NB4 (cell line): ENCODE measurements at regions not wholly inside any gene's neighbourhood (a gene's known extent, or its start where the extent isn't known, plus 50 kb on each side); places are given as distances from the start of the nearest gene placed in this dataset.

Experiments used
- DNase-seq: peaks from one replicate; pipeline ENCODE4 v3.0.0; 2010; ENCODE audit warnings: low read depth
- H3K4me3 ChIP-seq: one replicate; pipeline ENCODE4 v1.5.1; 2011; ENCODE audit warnings: mild to moderate bottlenecking, low read depth, low read length, moderate library complexity
- MYC ChIP-seq: IDR thresholded peaks from 2 replicates; pipeline ENCODE4 v1.6.1; 2011; ENCODE audit warnings: low read depth, low read length
- POLR2A ChIP-seq: IDR thresholded peaks from 2 replicates; pipeline ENCODE4 v1.6.1; 2011; ENCODE audit warnings: mild to moderate bottlenecking; ENCODE audit not compliant: insufficient read length; ENCODE audit errors: extremely low read depth
- TF ChIP-seq, protein P1 (sequence below): IDR thresholded peaks from one replicate; pipeline ENCODE4 v1.5.1; 2012; ENCODE audit warnings: low read depth, low read length
- TF ChIP-seq, protein P2 (sequence below): IDR thresholded peaks from 2 replicates; pipeline ENCODE4 v1.6.1; 2011; ENCODE audit warnings: low read depth, low read length

DNA sequence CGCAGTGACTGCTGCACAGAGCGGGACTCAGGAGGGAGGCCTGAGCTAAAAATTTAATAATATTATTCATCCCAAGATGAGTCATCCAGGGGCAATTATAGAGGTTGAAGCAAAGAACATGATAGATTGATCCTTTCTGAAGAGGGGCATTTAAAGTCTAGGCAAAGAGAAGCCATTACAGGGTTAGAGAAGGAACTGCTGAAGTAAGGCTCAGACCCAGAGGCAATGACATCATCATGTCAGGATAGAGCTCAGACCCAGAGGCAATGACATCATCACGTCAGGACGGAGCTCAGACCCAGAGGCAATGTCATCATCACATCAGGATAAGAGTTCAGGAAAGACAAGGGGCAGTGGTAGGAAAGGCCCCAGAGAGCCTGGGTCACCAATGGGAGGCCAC, 184.0 kb downstream of the TMEM18 start:
- TF ChIP-seq POLR2A (no peak), MYC (no peak)
- TF ChIP-seq, protein P1, sequence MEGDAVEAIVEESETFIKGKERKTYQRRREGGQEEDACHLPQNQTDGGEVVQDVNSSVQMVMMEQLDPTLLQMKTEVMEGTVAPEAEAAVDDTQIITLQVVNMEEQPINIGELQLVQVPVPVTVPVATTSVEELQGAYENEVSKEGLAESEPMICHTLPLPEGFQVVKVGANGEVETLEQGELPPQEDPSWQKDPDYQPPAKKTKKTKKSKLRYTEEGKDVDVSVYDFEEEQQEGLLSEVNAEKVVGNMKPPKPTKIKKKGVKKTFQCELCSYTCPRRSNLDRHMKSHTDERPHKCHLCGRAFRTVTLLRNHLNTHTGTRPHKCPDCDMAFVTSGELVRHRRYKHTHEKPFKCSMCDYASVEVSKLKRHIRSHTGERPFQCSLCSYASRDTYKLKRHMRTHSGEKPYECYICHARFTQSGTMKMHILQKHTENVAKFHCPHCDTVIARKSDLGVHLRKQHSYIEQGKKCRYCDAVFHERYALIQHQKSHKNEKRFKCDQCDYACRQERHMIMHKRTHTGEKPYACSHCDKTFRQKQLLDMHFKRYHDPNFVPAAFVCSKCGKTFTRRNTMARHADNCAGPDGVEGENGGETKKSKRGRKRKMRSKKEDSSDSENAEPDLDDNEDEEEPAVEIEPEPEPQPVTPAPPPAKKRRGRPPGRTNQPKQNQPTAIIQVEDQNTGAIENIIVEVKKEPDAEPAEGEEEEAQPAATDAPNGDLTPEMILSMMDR, result no peak
- TF ChIP-seq, protein P2, sequence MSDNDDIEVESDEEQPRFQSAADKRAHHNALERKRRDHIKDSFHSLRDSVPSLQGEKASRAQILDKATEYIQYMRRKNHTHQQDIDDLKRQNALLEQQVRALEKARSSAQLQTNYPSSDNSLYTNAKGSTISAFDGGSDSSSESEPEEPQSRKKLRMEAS, result no peak
- H3K4me3 ChIP-seq, result no peak overlapping the region
- no peak for DNase-seq

GRCh38 chr2:492178-492577, 185.0 kb downstream of the TMEM18 start:
- no peak overlapping the region for H3K4me3 ChIP-seq
- TF ChIP-seq, protein P2, result no peak
- no peak for TF ChIP-seq POLR2A
- no peak for TF ChIP-seq MYC
- TF ChIP-seq, protein P1, result no peak
- DNase-seq, result no peak

- TF ChIP-seq, protein P2, result no peak
- TF ChIP-seq POLR2A (no peak), MYC (no peak)
- TF ChIP-seq, protein P1, result no peak
- H3K4me3 ChIP-seq, result no peak overlapping the region
- DNase-seq, result no peak
Measured at GRCh38 chr2:489838-490237, 187.4 kb downstream of the TMEM18 start.

DNA sequence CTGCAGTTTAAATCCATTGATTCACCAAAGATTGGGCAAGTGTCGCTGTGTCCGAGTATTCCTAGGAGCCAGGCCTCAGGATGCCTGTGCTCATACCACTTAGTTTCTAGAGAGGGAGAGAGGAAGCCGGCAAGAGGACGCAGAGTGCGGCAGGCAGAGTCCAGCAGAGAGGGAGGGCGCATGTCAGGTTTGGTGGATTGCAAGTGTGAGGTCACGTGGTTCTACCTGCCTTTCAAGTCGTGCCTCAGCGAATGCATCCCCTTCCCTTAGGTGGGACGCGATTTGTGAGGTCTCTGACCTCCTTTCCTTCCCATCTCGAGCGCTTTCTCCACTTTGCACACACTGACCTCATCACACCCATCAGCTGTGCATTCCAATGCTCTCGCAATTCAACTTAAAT, 188.1 kb downstream of the TMEM18 start:
- TF ChIP-seq, protein P2, result no peak
- no peak for TF ChIP-seq POLR2A
- TF ChIP-seq MYC, result no peak

DNA sequence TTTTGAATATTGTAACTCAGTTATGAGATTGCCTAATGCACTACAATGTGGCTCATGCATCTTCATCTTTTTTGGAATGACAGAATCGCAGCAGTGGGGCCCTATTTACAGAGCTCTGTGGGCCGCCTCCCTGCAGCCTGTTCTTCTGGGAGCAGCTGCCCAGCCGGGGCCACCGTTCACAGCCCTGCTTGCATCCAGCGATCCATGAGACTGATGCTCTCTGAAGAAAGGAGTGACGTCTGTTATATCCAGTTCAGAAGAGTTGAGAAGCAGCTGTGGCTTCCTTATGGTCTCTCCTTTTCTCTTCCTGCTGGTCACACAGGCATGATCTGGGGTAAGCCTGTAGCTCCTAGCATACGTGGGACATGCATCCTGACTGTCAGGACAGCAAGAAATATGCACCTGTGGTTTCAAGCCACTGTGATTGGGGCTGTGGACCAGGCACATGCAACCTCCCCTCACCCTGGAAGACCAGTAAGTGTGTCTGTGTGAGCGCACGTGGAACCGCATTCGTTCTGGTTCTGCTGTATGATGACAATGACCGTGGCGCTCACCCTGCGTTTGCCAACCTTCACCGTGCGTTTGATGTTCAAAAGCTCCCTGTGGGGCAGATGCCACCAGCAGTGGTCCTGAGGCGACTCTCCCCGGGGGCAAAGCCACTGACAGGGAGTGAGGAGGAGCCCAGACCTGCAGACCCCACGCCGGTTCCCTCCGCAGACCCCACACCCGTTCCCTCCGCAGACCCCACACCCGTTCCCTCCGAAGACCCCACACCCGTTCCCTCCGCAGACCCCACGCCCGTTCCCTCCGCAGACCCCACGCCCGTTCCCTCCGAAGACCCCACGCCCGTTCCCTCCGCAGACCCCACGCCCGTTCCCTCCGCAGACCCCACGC, 189.8 kb downstream of the TMEM18 start:
- no peak for DNase-seq
- TF ChIP-seq POLR2A (no peak), MYC (no peak)
- TF ChIP-seq, protein P2, result no peak
- TF ChIP-seq, protein P1, result no peak
- no peak overlapping the region for H3K4me3 ChIP-seq

More for the DNA sequence above, 188.1 kb downstream of the TMEM18 start:
- H3K4me3 ChIP-seq, result no peak overlapping the region
- no peak for DNase-seq

DNA sequence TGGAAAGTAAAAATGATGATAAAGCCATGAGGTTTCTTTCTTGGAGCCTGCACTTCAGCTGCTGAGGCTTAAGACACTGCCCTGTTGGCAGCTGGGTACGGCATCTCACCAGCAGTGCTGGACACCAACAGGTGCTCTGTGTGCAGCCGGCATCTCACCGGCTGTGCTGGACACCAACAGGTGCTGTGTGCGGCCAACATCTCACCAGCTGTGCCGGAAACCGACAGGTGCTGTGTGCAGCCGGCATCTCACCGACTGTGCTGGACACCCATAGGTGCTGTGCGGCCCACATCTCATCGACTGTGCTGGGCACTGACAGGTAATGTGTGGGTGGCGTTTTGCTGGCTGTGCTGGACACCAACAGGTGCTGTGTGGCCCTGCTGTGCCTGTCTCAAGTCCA, 190.8 kb downstream of the TMEM18 start:
- H3K4me3 ChIP-seq, result no peak overlapping the region
- no peak for DNase-seq
- TF ChIP-seq POLR2A (no peak), MYC (no peak)
- TF ChIP-seq, protein P2, result no peak
- TF ChIP-seq, protein P1, result no peak
